HEK293 (cell line): ENCODE measurements at regions not wholly inside any gene's neighbourhood (a gene's known extent, or its start where the extent isn't known, plus 50 kb on each side); places are given as distances from the start of the nearest gene placed in this dataset.

Source experiments
- GFI1B ChIP-seq: fragments of 450-650 bp; formaldehyde crosslinking; IDR thresholded peaks from 2 replicates; pipeline ENCODE4 v1.5.1; 2016; ENCODE audit warnings: missing biosample characterization, missing genetic modification characterization
- SETDB1 ChIP-seq: IDR thresholded peaks from one replicate; pipeline ENCODE4 v1.6.1; 2017; ENCODE audit warnings: mild to moderate bottlenecking, low read length, moderate library complexity, mixed read lengths; ENCODE audit not compliant: insufficient read length
- YY1 ChIP-seq: fragments of 450-650 bp; formaldehyde crosslinking; IDR thresholded peaks from 2 replicates; pipeline ENCODE4 v1.5.1; 2018; ENCODE audit warnings: missing biosample characterization, missing genetic modification characterization

DNA sequence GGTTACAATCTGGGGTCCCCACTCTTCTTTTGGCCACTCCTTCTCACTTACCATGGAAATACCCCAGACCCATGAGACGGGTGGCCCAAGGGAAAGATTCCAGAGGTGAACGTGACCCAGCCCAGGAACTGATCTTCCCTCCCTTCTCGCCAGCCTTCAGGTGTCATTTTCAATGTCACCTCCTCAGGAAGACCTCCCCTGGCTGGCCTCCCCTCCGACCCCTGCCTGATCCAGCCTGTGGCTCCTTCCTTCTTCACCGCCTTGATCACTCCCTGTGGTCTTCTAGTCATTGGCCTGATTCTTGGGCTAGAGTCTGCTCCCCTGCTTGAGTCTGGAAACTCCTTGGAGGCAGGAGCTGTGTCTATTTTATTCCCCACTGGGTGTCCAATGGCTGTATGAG lies 146.1 kb downstream of the SMAD6 start:
- TF ChIP-seq YY1 (tag by site-specific recombination) = no peak
- no peak for TF ChIP-seq GFI1B (tag by site-specific recombination)
- TF ChIP-seq SETDB1 = no peak
